ENCODE measurements at regions not wholly inside any gene's neighbourhood (a gene's known extent, or its start where the extent isn't known, plus 50 kb on each side); places are given as distances from the start of the nearest gene placed in this dataset.

- DNase-seq = no peak
Observed at GRCh38 chr5:158644301-158644700, 455.4 kb downstream of the EBF1 start.

- no peak for DNase-seq
Observed at GRCh38 chr5:158643840-158644239, 455.9 kb downstream of the EBF1 start.

- DNase-seq = no peak
Observed at GRCh38 chr5:158642879-158643278, 456.8 kb downstream of the EBF1 start.

- no peak for DNase-seq
Observed at GRCh38 chr5:158641016-158641415, 458.7 kb downstream of the EBF1 start.

- DNase-seq = no peak
Observed at GRCh38 chr5:158640593-158640980, 459.1 kb downstream of the EBF1 start.

GRCh38 chr5:158639881-158640592, 459.7 kb downstream of the EBF1 start:
- DNase-seq = no peak

GRCh38 chr5:158638396-158638795, 461.3 kb downstream of the EBF1 start:
- no peak for DNase-seq

GRCh38 chr5:158637039-158637438, 462.7 kb downstream of the EBF1 start:
- no peak for DNase-seq

GRCh38 chr5:158635565-158635964, 464.2 kb downstream of the EBF1 start:
- no peak for DNase-seq

GRCh38 chr5:158634714-158635113, 465.0 kb downstream of the EBF1 start:
- no peak for DNase-seq

GRCh38 chr5:158629591-158630312, 470.0 kb downstream of the EBF1 start:
- DNase-seq = no peak

- no peak for DNase-seq
Observed at GRCh38 chr5:158626718-158627117, 473.0 kb downstream of the EBF1 start.

GRCh38 chr5:158623971-158624370, 475.7 kb downstream of the EBF1 start:
- no peak for DNase-seq

GRCh38 chr5:158621391-158621790, 478.3 kb downstream of the EBF1 start:
- no peak for DNase-seq

- no peak for DNase-seq
Observed at GRCh38 chr5:158619083-158619788, 480.5 kb downstream of the EBF1 start.

GRCh38 chr5:158618256-158618655, 481.5 kb downstream of the EBF1 start:
- DNase-seq = no peak

GRCh38 chr5:158616707-158617106, 483.0 kb downstream of the EBF1 start:
- DNase-seq = no peak

GRCh38 chr5:158614951-158615350, 484.8 kb downstream of the EBF1 start:
- DNase-seq = no peak

GRCh38 chr5:158611581-158611980, 488.1 kb downstream of the EBF1 start:
- DNase-seq = no peak

GRCh38 chr5:158610051-158610415, 489.7 kb downstream of the EBF1 start:
- no peak for DNase-seq

- no peak for DNase-seq
Observed at GRCh38 chr5:158609333-158610050, 490.2 kb downstream of the EBF1 start.

GRCh38 chr5:158607088-158607487, 492.6 kb downstream of the EBF1 start:
- no peak for DNase-seq

GRCh38 chr5:158606233-158606632, 493.5 kb downstream of the EBF1 start:
- DNase-seq = no peak
